ENCODE measurements at regions not wholly inside any gene's neighbourhood (a gene's known extent, or its start where the extent isn't known, plus 50 kb on each side); places are given as distances from the start of the nearest gene placed in this dataset.

DNA sequence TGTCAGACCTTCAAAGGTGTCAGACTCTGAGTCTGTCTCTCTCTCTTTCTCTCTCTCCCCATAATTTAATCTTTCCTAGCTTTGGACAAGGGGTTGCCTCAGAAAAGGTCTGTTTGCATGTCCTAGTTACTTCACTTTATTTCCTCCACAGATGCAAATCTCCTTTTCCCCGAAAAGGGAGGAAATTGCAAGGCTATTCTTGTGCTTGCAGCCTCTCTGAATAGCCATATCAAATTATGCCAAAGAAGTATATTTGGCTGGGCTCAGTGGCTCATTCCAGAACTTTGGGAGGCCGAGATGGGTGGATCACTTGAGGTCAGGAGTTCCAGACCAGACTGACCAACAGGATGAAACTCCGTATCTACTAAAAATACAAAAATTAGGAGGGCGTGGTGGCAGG, 145.6 kb upstream of the GATB start:
- no peak for TF ChIP-seq FOXP2 (optimal IDR thresholded peaks at IDR 0.05; ENCODE audit: borderline replicate concordance, extremely low read depth, extremely low read length, insufficient read depth)
- TF ChIP-seq POLR2AphosphoS5 (IDR thresholded peaks at IDR 0.05; ENCODE audit: low read depth, low read length) = no peak
- TF ChIP-seq SIN3A (IDR thresholded peaks at IDR 0.05; ENCODE audit: borderline replicate concordance, insufficient read depth, low read length) = no peak
- no peak for TF ChIP-seq TAF1 (IDR thresholded peaks at IDR 0.05; ENCODE audit: borderline replicate concordance, insufficient read depth, low read length)
- TF ChIP-seq, protein P1, sequence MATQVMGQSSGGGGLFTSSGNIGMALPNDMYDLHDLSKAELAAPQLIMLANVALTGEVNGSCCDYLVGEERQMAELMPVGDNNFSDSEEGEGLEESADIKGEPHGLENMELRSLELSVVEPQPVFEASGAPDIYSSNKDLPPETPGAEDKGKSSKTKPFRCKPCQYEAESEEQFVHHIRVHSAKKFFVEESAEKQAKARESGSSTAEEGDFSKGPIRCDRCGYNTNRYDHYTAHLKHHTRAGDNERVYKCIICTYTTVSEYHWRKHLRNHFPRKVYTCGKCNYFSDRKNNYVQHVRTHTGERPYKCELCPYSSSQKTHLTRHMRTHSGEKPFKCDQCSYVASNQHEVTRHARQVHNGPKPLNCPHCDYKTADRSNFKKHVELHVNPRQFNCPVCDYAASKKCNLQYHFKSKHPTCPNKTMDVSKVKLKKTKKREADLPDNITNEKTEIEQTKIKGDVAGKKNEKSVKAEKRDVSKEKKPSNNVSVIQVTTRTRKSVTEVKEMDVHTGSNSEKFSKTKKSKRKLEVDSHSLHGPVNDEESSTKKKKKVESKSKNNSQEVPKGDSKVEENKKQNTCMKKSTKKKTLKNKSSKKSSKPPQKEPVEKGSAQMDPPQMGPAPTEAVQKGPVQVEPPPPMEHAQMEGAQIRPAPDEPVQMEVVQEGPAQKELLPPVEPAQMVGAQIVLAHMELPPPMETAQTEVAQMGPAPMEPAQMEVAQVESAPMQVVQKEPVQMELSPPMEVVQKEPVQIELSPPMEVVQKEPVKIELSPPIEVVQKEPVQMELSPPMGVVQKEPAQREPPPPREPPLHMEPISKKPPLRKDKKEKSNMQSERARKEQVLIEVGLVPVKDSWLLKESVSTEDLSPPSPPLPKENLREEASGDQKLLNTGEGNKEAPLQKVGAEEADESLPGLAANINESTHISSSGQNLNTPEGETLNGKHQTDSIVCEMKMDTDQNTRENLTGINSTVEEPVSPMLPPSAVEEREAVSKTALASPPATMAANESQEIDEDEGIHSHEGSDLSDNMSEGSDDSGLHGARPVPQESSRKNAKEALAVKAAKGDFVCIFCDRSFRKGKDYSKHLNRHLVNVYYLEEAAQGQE (IDR thresholded peaks at IDR 0.05; ENCODE audit: insufficient read depth in 1 of 2, low read depth in 2 of 2, low read length in 2 of 2) = no peak

DNA sequence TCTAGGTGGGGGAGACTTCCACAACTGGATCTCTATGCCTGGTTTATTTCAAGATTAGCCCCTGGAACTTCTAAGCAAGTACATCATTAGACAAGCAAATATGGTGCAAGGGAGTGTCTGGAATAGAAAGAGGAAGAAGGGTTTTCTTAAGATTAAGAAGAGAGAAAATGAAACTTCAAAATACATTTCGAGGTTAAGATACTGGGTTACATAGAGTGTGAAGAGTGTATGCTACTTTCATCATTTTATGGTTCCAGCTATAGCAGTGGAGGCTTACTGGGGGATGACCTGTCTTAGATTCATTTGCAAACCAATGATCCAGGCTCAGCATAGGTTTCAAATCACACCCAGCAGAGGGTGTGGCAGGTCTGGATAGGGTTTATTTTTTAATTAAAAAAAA, 144.4 kb upstream of the GATB start:
- TF ChIP-seq POLR2AphosphoS5 (IDR thresholded peaks at IDR 0.05; ENCODE audit: low read depth, low read length) (no peak), FOXP2 (optimal IDR thresholded peaks at IDR 0.05; ENCODE audit: borderline replicate concordance, extremely low read depth, extremely low read length, insufficient read depth) (no peak), TAF1 (IDR thresholded peaks at IDR 0.05; ENCODE audit: borderline replicate concordance, insufficient read depth, low read length) (no peak), SIN3A (IDR thresholded peaks at IDR 0.05; ENCODE audit: borderline replicate concordance, insufficient read depth, low read length) (no peak)
- TF ChIP-seq, protein P1 (IDR thresholded peaks at IDR 0.05; ENCODE audit: insufficient read depth in 1 of 2, low read depth in 2 of 2, low read length in 2 of 2) = no peak

DNA sequence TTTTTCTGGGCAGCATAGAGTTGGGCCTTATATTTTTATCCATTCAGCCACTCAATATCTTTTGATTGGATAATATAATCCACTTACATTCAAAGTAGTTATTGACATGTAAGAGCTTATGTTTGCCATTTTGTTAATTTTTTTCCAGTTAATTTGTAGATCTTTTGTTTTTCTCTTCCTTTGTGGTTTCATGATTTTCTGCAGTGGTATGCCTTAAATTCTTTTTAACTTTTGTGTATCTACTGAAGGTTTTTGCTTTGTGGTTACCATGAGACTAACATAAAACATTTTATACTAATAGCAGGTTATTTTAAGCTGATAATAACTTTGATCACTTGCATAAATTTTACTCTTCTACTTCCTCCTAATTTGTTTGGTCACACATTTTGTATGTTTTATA, 140.8 kb upstream of the GATB start:
- TF ChIP-seq POLR2AphosphoS5 (IDR thresholded peaks at IDR 0.05; ENCODE audit: low read depth, low read length) = no peak
- TF ChIP-seq SIN3A (IDR thresholded peaks at IDR 0.05; ENCODE audit: borderline replicate concordance, insufficient read depth, low read length) = no peak
- TF ChIP-seq, protein P1 (IDR thresholded peaks at IDR 0.05; ENCODE audit: insufficient read depth in 1 of 2, low read depth in 2 of 2, low read length in 2 of 2) = no peak
- TF ChIP-seq TAF1 (IDR thresholded peaks at IDR 0.05; ENCODE audit: borderline replicate concordance, insufficient read depth, low read length) = no peak
- TF ChIP-seq FOXP2 (optimal IDR thresholded peaks at IDR 0.05; ENCODE audit: borderline replicate concordance, extremely low read depth, extremely low read length, insufficient read depth) = no peak

DNA sequence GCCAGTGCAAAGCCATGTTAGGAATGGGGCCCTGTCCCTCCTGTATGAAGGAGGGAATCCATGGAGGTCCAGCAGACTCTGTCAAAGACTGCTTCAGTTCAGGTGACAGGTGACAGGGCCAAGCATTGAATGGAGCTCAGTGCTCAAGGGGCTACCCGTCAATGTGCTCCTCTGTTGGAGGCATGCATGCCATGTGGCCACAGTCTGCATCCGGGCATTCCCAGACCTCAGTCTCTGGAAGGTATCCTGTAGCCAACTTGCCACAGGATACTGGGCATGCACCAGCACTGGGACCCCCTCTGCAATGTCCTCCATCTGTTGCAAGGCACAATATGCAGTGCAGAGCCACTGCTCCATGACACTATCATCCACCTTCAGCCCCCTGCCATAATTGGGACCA, 136.1 kb upstream of the GATB start:
- TF ChIP-seq POLR2AphosphoS5 (IDR thresholded peaks at IDR 0.05; ENCODE audit: low read depth, low read length) (no peak), FOXP2 (optimal IDR thresholded peaks at IDR 0.05; ENCODE audit: borderline replicate concordance, extremely low read depth, extremely low read length, insufficient read depth) (no peak), SIN3A (IDR thresholded peaks at IDR 0.05; ENCODE audit: borderline replicate concordance, insufficient read depth, low read length) (no peak), TAF1 (IDR thresholded peaks at IDR 0.05; ENCODE audit: borderline replicate concordance, insufficient read depth, low read length) (no peak)
- TF ChIP-seq, protein P1 (IDR thresholded peaks at IDR 0.05; ENCODE audit: insufficient read depth in 1 of 2, low read depth in 2 of 2, low read length in 2 of 2) = no peak

DNA sequence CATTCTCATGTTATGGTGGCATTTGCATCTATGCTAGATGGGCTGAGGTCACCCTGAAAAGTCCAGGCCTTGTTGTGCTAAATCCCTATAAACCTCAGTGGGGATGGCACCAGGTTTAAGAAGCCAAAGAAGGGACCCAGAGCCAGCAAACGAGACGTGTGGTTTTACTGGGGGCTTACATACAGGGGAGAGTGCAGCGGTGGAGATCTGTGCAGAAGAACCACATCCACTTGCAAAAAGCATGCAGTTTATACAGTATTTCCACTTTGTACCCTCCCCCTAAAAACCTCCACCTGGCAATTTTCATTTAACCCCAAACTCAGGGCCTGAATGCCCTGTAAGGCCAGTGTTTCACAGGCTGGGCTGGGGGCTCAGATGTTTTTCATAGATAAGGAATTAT, 134.9 kb upstream of the GATB start:
- no peak for TF ChIP-seq POLR2AphosphoS5 (IDR thresholded peaks at IDR 0.05; ENCODE audit: low read depth, low read length)
- TF ChIP-seq, protein P1 (IDR thresholded peaks at IDR 0.05; ENCODE audit: insufficient read depth in 1 of 2, low read depth in 2 of 2, low read length in 2 of 2) = no peak
- TF ChIP-seq FOXP2 (optimal IDR thresholded peaks at IDR 0.05; ENCODE audit: borderline replicate concordance, extremely low read depth, extremely low read length, insufficient read depth) = no peak
- no peak for TF ChIP-seq TAF1 (IDR thresholded peaks at IDR 0.05; ENCODE audit: borderline replicate concordance, insufficient read depth, low read length)
- TF ChIP-seq SIN3A (IDR thresholded peaks at IDR 0.05; ENCODE audit: borderline replicate concordance, insufficient read depth, low read length) = no peak

All from PFSK-1 (cell line).